Type B pancreatic cell (in vitro differentiated cells): ENCODE measurements at regions not wholly inside any gene's neighbourhood (a gene's known extent, or its start where the extent isn't known, plus 50 kb on each side); places are given as distances from the start of the nearest gene placed in this dataset.
"Not testable (repeated sequence)": the region's sequence is repeated elsewhere in the genome, so short reads cannot be mapped to it uniquely, and the experiment has no call there.

ENCODE experiments used
- DNase-seq: peaks from one replicate; pipeline ENCODE4 v3.0.0; 2021; ENCODE audit warnings: mixed read lengths; ENCODE audit not compliant: unreplicated experiment; ENCODE audit errors: extremely low spot score
- H3K27ac Mint-ChIP-seq: 2 replicates; pipeline ENCODE4 v1.8.0; 2021; ENCODE audit warnings: mild to moderate bottlenecking, mixed read lengths
- H3K27me3 Mint-ChIP-seq: 2 replicates; pipeline ENCODE4 v1.8.0; 2021; ENCODE audit warnings: mixed read lengths
- H3K36me3 Mint-ChIP-seq: 2 replicates; pipeline ENCODE4 v1.8.0; 2021; ENCODE audit warnings: mixed read lengths
- H3K4me1 Mint-ChIP-seq: one replicate; pipeline ENCODE4 v1.8.0; 2021; ENCODE audit warnings: mixed read lengths; ENCODE audit not compliant: unreplicated experiment
- H3K4me3 Mint-ChIP-seq: 2 replicates; pipeline ENCODE4 v1.8.0; 2021; ENCODE audit warnings: mild to moderate bottlenecking, mixed read lengths
- H3K9me3 Mint-ChIP-seq: 2 replicates; pipeline ENCODE4 v1.8.0; 2021; ENCODE audit warnings: mixed read lengths
- TF ChIP-seq, protein P1 (sequence below): fragments of 200-600 bp; sonication (generic); conservative IDR thresholded peaks from 2 replicates; pipeline ENCODE4 v1.5.0; 2021; ENCODE audit warnings: antibody characterized with exemption, mild to moderate bottlenecking

DNA sequence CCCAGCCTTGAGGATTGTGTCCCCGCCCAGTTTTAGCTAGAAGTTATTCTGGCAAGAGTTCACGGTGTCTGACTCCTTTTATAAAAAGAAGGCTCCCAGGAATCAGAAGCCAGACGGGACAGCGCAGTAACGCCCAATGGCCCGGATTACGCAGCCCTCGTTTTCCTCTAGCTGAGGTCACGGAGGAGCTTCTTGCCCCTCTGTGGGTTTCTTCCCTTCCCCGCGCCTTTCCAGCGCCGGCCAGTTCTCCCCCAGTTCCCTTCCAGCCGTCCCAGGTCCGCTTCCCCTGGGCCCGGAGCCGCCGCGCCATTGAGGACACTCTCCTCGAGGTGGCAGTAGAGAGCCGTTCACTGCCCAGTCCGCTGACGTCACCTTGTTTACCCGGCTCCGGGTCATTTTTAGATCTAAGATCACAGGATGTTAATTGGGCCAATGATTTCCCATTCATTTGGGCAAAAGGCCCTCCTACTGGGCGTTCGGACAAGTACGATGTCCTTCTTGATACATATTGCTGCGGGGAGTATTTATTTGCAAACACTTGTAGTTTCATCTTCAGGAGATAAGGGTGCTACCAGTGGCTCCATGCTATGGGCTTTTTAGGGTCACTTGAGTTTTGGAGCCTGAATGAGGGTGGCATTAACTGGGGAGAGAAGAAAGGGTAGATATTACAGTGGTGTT is 81.5 kb upstream of the PPM1B start:
- Mint-ChIP-seq H3K27ac (peak overlapping the region; percentile 63), H3K27me3 (peaks cover 4% of the 10 kb centered on the region), H3K4me3 (peak overlapping the region; percentile 82), H3K4me1 (peaks cover 24% of the 10 kb centered on the region), H3K36me3 (no peaks in the 10 kb centered on the region), H3K9me3 (no peaks in the 10 kb centered on the region)
- TF ChIP-seq, protein P1, sequence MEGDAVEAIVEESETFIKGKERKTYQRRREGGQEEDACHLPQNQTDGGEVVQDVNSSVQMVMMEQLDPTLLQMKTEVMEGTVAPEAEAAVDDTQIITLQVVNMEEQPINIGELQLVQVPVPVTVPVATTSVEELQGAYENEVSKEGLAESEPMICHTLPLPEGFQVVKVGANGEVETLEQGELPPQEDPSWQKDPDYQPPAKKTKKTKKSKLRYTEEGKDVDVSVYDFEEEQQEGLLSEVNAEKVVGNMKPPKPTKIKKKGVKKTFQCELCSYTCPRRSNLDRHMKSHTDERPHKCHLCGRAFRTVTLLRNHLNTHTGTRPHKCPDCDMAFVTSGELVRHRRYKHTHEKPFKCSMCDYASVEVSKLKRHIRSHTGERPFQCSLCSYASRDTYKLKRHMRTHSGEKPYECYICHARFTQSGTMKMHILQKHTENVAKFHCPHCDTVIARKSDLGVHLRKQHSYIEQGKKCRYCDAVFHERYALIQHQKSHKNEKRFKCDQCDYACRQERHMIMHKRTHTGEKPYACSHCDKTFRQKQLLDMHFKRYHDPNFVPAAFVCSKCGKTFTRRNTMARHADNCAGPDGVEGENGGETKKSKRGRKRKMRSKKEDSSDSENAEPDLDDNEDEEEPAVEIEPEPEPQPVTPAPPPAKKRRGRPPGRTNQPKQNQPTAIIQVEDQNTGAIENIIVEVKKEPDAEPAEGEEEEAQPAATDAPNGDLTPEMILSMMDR: peak; percentile 97
- DNase-seq: peak; percentile 88

DNA sequence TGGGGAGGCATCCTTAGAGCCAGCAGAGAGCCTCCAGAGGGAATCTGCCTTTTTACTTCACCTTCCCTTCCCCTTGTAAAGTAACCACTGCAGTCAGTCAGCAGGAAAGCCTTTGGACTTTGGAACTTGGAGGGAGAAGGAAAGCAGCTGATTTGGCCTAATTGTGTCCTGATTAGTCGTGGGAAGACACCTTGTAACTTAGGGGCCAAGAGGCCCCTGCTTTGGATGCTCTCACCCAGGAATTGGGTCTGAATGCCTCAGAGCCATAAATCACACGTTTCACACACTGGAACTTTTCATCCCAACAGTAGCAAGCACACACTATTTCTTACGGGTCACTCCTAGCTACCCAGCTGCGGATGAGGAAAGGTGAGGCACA is 81.0 kb upstream of the PPM1B start:
- Mint-ChIP-seq H3K36me3 (no peaks in the 10 kb centered on the region), H3K4me1 (peaks cover 24% of the 10 kb centered on the region), H3K27ac (peak overlapping the region; percentile 63), H3K27me3 (peaks cover 4% of the 10 kb centered on the region), H3K9me3 (no peaks in the 10 kb centered on the region), H3K4me3 (peak overlapping the region; percentile 82)
- DNase-seq: no peak
- TF ChIP-seq, protein P1: no peak

DNA sequence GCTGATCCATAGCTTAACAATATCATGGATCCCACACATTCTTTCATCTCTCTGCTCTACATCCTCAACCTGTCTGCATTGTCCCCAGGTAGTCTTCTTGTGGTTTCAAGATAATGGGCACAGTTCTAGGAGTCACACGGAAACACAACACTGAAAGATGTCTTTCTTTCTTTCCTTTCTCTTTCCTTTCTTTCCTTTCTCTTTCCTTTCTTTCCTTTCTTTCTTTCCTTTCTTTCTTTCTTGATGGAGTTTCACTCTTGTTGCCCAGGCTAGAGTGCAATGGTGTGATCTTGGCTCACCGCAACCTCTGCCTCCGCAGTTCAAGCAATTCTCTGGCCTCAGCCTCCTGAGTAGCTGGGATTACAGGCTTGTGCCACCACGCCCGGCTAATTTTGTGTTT is 76.2 kb upstream of the PPM1B start:
- H3K27ac Mint-ChIP-seq, H3K4me3 Mint-ChIP-seq, H3K27me3 Mint-ChIP-seq, DNase-seq, H3K9me3 Mint-ChIP-seq, H3K36me3 Mint-ChIP-seq: not testable (repeated sequence)
- peaks cover 11% of the 10 kb centered on the region for H3K4me1 Mint-ChIP-seq

DNA sequence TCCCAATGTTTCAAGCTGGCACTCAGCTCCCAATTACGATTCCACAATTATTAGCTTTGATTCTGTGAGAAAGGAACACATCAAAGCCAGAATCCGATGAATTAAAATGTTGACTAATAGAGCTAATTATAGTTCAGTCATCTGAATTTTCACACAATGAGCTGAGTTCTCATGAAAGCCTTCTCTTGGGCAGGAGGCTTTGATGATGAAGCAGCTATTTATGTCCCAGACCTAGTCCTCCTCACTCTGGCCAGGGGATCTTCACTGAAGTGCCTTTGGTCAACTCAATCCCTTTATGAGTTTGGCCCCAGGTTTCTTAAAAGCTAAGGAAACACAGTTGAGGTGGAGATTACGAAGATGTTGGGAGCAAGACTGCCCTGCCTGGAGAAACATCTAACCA is 74.7 kb upstream of the PPM1B start:
- TF ChIP-seq, protein P1: no peak
- Mint-ChIP-seq H3K4me3 (no peak overlapping the region), H3K36me3 (no peaks in the 10 kb centered on the region), H3K9me3 (no peaks in the 10 kb centered on the region), H3K27me3 (no peaks in the 10 kb centered on the region), H3K27ac (no peak overlapping the region), H3K4me1 (no peaks in the 10 kb centered on the region)
- no peak for DNase-seq

DNA sequence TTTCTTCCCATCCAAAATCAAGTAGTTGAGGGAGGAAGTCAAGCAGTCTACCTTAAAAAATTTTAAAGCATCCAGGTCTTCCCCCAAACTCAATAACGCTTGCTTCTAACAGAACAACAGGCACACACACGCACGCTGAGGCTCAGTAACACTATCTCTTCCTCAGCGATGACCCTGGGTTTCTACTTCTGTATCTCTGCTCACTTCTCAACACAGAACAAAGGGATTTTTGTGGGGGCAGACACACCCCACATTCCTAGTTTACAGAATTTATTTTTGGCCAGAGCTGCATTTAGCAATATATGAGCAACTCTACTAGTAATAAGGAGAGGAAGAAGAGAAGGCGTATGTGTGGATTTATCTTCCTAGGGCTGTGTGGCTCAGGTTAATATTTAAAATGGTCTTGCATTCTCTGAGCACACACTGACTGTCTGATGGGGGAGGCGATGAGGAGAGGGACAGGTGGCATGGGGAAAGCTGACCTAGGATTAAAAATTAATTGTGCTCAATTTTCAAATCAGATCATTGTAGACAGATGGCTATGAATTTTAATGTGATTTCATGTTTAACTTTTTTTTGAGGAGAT is 71.3 kb upstream of the PPM1B start:
- H3K4me3 Mint-ChIP-seq: no peak overlapping the region

DNA sequence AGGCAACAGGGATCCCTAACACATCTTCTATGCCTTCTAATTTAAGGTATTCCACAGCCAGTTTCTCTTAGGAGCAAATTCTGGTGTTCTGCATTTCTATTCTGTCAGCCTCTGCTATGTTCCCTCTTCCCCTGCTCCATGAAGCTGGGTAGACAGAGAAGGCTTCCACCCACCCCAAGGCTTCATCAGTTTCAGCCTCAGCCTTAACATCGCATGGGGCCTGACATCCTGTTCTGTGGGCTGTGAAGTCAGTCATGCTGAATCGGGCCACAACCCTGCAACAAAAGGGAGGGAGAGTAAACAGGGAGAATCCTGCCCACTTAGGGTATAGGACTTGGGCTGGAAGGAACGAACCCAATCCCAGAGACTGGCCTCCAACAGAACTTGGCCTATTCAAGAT is 70.6 kb upstream of the PPM1B start:
- TF ChIP-seq, protein P1: no peak
- Mint-ChIP-seq H3K27me3 (no peaks in the 10 kb centered on the region), H3K27ac (no peak overlapping the region), H3K36me3 (no peaks in the 10 kb centered on the region), H3K4me3 (no peak overlapping the region), H3K4me1 (no peaks in the 10 kb centered on the region), H3K9me3 (no peaks in the 10 kb centered on the region)
- no peak for DNase-seq

More for the DNA sequence above, 71.3 kb upstream of the PPM1B start:
- Mint-ChIP-seq H3K27me3 (no peaks in the 10 kb centered on the region), H3K9me3 (no peaks in the 10 kb centered on the region), H3K36me3 (no peaks in the 10 kb centered on the region), H3K27ac (no peak overlapping the region), H3K4me1 (no peaks in the 10 kb centered on the region)
- TF ChIP-seq, protein P1: no peak
- no peak for DNase-seq
